Neural cell (in vitro differentiated cells): ENCODE measurements at regions not wholly inside any gene's neighbourhood (a gene's known extent, or its start where the extent isn't known, plus 50 kb on each side); places are given as distances from the start of the nearest gene placed in this dataset.

Experiments used
- H2AFZ ChIP-seq: fragments of 200-600, 300-800 bp; sonication (generic), shearing (Covaris generic); 2 replicates; pipeline ENCODE4 v1.6.0; 2014; ENCODE audit warnings: low read depth, mild to moderate bottlenecking, antibody characterized with exemption, low read length, moderate library complexity
- H3F3A ChIP-seq: fragments of 200-600 bp; shearing (Covaris generic); 2 replicates; pipeline ENCODE4 v1.6.1; 2016; ENCODE audit warnings: mild to moderate bottlenecking, moderate library complexity, mixed read lengths, antibody characterized with exemption, low read length; ENCODE audit not compliant: insufficient read depth, poor library complexity, severe bottlenecking
- H3K27ac ChIP-seq: fragments of 200-600, 300-800 bp; sonication (generic), shearing (Covaris generic); 2 replicates; pipeline ENCODE4 v1.5.1; 2014; ENCODE audit warnings: mild to moderate bottlenecking, low read length, moderate library complexity
- H3K27me3 ChIP-seq: fragments of 300-800, 200-600 bp; sonication (generic), shearing (Covaris generic); 2 replicates; pipeline ENCODE4 v1.6.0; 2014; ENCODE audit warnings: mild to moderate bottlenecking, low read depth, low read length, moderate library complexity; ENCODE audit not compliant: insufficient read depth
- H3K36me3 ChIP-seq: fragments of 300-800, 200-600 bp; sonication (generic), shearing (Covaris generic); 2 replicates; pipeline ENCODE4 v1.5.1; 2014; ENCODE audit warnings: mild to moderate bottlenecking, antibody characterized with exemption, low read length, moderate library complexity; ENCODE audit not compliant: insufficient read depth
- H3K4me2 ChIP-seq: fragments of 300-800, 200-600 bp; sonication (generic), shearing (Covaris generic); 2 replicates; pipeline ENCODE4 v1.6.0; 2014; ENCODE audit warnings: mild to moderate bottlenecking, low read length
- H3K4me3 ChIP-seq: fragments of 300-800, 200-600 bp; sonication (generic), shearing (Covaris generic); 2 replicates; pipeline ENCODE4 v1.5.1; 2014; ENCODE audit warnings: mild to moderate bottlenecking, low read length, moderate library complexity
- H3K79me2 ChIP-seq: fragments of 200-600 bp; shearing (Covaris generic); replicated peaks from 2 replicates; pipeline ENCODE4 v1.6.0; 2014; ENCODE audit warnings: mild to moderate bottlenecking, low read length, moderate library complexity; ENCODE audit not compliant: insufficient read depth
- H3K9ac ChIP-seq: fragments of 300-800, 200-600 bp; sonication (generic), shearing (Covaris generic); 2 replicates; pipeline ENCODE4 v1.6.1; 2016; ENCODE audit warnings: mild to moderate bottlenecking, low read length, mixed read lengths
- H3K9me2 ChIP-seq: fragments of 200-600 bp; shearing (Covaris generic); 2 replicates; pipeline ENCODE4 v1.6.1; 2016; ENCODE audit warnings: mild to moderate bottlenecking, low read length, mixed read lengths; ENCODE audit not compliant: insufficient read depth
- H3K9me3 ChIP-seq: fragments of 200-600, 300-800 bp; sonication (generic), shearing (Covaris generic); 2 replicates; pipeline ENCODE4 v1.6.1; 2016; ENCODE audit warnings: mild to moderate bottlenecking, mixed run types, low read length, moderate library complexity, mixed read lengths
- H4K20me1 ChIP-seq: fragments of 200-600 bp; shearing (Covaris generic); 2 replicates; pipeline ENCODE4 v1.6.1; 2016; ENCODE audit warnings: mild to moderate bottlenecking, mixed run types; ENCODE audit not compliant: insufficient read depth
- MXI1 ChIP-seq: fragments of 450-650 bp; conservative IDR thresholded peaks from 2 replicates; pipeline ENCODE4 v1.6.1; 2014; ENCODE audit warnings: antibody characterized with exemption, mild to moderate bottlenecking; ENCODE audit not compliant: poor library complexity, severe bottlenecking
- POLR2AphosphoS5 ChIP-seq: IDR thresholded peaks from 2 replicates; pipeline ENCODE4 v1.6.1; 2012

- no peak overlapping the region for H3K4me2 ChIP-seq
- no peaks in the 10 kb centered on the region for H3K9me2 ChIP-seq
- no peaks in the 10 kb centered on the region for H3K36me3 ChIP-seq
- H3K27ac ChIP-seq, result no peak overlapping the region
- H3K9me3 ChIP-seq, result no peaks in the 10 kb centered on the region
- H3F3A ChIP-seq, result no peaks in the 10 kb centered on the region
- no peak overlapping the region for H3K9ac ChIP-seq
- no peaks in the 10 kb centered on the region for H4K20me1 ChIP-seq
- no peak overlapping the region for H3K4me3 ChIP-seq
- no peaks in the 10 kb centered on the region for H3K27me3 ChIP-seq
- TF ChIP-seq POLR2AphosphoS5, result no peak
- TF ChIP-seq MXI1, result no peak
- no peaks in the 10 kb centered on the region for H3K79me2 ChIP-seq
- H2AFZ ChIP-seq, result no peak overlapping the region
Measured at GRCh38 chr7:14954035-14954434, 51.5 kb upstream of the DGKB start.
